ENCODE measurements at regions not wholly inside any gene's neighbourhood (a gene's known extent, or its start where the extent isn't known, plus 50 kb on each side); places are given as distances from the start of the nearest gene placed in this dataset.

GRCh38 chr3:43175541-43175940 is 69.7 kb upstream of the POMGNT2 start:
- Histone ChIP-seq H2BK15ac (ENCODE audit: low read depth, low read length) (no peak overlapping the region; the same call in 2 of the 3 replicates), H3K9me1 (ENCODE audit: insufficient read depth, low read length) (peaks cover 19% of the 10 kb centered on the region), H4K5ac (ENCODE audit: low read depth, low read length) (no peak overlapping the region), H2AK5ac (ENCODE audit: low read depth, low read length) (peak overlapping the region; percentile 71), H4K91ac (ENCODE audit: insufficient read depth, low read depth, low read length) (no peak overlapping the region; the same call in 1 of the 2 replicates), H3K56ac (ENCODE audit: extremely low read depth, insufficient read depth, low read length) (no peak overlapping the region), H3K14ac (replicated peaks; ENCODE audit: low read depth, low read length) (peak overlapping the region; percentile 31), H2AFZ (replicated peaks; ENCODE audit: low read length, poor library complexity) (peak overlapping the region; percentile 60), H2BK5ac (ENCODE audit: low read depth, low read length, poor library complexity, severe bottlenecking) (no peak overlapping the region), H4K8ac (ENCODE audit: low read depth in 2 of 2, low read length in 2 of 2) (peak overlapping the region in 1 of 2 experiments; percentile 32; a peak in 1 of 4 replicates), H3K4ac (ENCODE audit: low read depth, low read length) (peak overlapping the region; percentile 9; the same call in 1 of the 2 replicates), H2BK20ac (ENCODE audit: low read depth, low read length) (no peak overlapping the region; the same call in 1 of the 2 replicates), H3K23ac (ENCODE audit: low read depth, low read length) (no peak overlapping the region), H4K20me1 (ENCODE audit: insufficient read depth, low read length) (no peaks in the 10 kb centered on the region), H3K79me1 (ENCODE audit: low read depth in 1 of 2, low read length in 2 of 2) (peaks cover 0 to 12% of the 10 kb centered on the region in 2 experiments; a peak in 2 of 4 replicates), H3K9ac (ENCODE audit: low read depth, low read length) (no peak overlapping the region), H3K4me3 (ENCODE audit: insufficient read depth, low read depth, low read length) (no peak overlapping the region), H3K18ac (ENCODE audit: low read depth, low read length) (no peak overlapping the region), H3K9me3 (ENCODE audit: control insufficient read depth, insufficient read depth, low read length) (peaks cover 3% of the 10 kb centered on the region; the same call in 1 of the 2 replicates), H3K27me3 (ENCODE audit: control insufficient read depth, insufficient read depth, low read length) (no peaks in the 10 kb centered on the region), H3K4me2 (ENCODE audit: low read depth, low read length) (no peak overlapping the region), H3K36me3 (ENCODE audit: control insufficient read depth, insufficient read depth, low read length) (no peaks in the 10 kb centered on the region), H2AK9ac (replicated peaks; ENCODE audit: low read depth, low read length, poor library complexity) (peak overlapping the region; percentile 16), H3K4me1 (ENCODE audit: control insufficient read depth, insufficient read depth, low read length) (peaks cover 14% of the 10 kb centered on the region), H2BK120ac (ENCODE audit: low read depth, low read length) (peak overlapping the region; percentile 18; the same call in 1 of the 2 replicates), H3K27ac (ENCODE audit: insufficient read depth, low read length) (no peak overlapping the region)
- ATAC-seq (ENCODE audit: low read depth) (no peak), DNase-seq (no peak)
- in situ Hi-C loops (cut with MboI; ENCODE audit: low sequenced_read_pairs) (no loop called here), dilution Hi-C loops (cut with HindIII; ENCODE audit: low sequenced_read_pairs, unreplicated experiment) (no loop called here), intact Hi-C loops (cut with micrococcal nuclease) (no loop called here)
- TF ChIP-seq RCOR1 (IDR thresholded peaks at IDR 0.05; ENCODE audit: insufficient replicate concordance, low read length) (no peak), CEBPB (IDR thresholded peaks at IDR 0.05; ENCODE audit: low read depth, low read length) (no peak), MXI1 (IDR thresholded peaks at IDR 0.05; ENCODE audit: borderline replicate concordance, low read depth, low read length) (no peak), BHLHE40 (IDR thresholded peaks at IDR 0.05; ENCODE audit: low read depth, low read length) (no peak), FOS (IDR thresholded peaks at IDR 0.05; ENCODE audit: low read depth, low read length) (no peak), MAZ (IDR thresholded peaks at IDR 0.05; ENCODE audit: borderline replicate concordance, low read depth, low read length) (no peak), SMC3 (IDR thresholded peaks at IDR 0.05; ENCODE audit: low read depth, low read length) (no peak), RFX5 (IDR thresholded peaks at IDR 0.05; ENCODE audit: low read depth, low read length) (no peak), NFE2L2 (IDR thresholded peaks at IDR 0.05; ENCODE audit: low read depth, low read length) (no peak), RAD21 (IDR thresholded peaks at IDR 0.05; ENCODE audit: low read length) (no peak), MAFK (IDR thresholded peaks at IDR 0.05; ENCODE audit: low read depth, low read length) (no peak), CHD1 (IDR thresholded peaks at IDR 0.05; ENCODE audit: low read depth, low read length) (no peak), ELK1 (IDR thresholded peaks at IDR 0.05; ENCODE audit: borderline replicate concordance, low read depth, low read length) (no peak), POLR2A (IDR thresholded peaks at IDR 0.05; ENCODE audit: low read depth, low read length) (no peak)
- TF ChIP-seq, protein P1, sequence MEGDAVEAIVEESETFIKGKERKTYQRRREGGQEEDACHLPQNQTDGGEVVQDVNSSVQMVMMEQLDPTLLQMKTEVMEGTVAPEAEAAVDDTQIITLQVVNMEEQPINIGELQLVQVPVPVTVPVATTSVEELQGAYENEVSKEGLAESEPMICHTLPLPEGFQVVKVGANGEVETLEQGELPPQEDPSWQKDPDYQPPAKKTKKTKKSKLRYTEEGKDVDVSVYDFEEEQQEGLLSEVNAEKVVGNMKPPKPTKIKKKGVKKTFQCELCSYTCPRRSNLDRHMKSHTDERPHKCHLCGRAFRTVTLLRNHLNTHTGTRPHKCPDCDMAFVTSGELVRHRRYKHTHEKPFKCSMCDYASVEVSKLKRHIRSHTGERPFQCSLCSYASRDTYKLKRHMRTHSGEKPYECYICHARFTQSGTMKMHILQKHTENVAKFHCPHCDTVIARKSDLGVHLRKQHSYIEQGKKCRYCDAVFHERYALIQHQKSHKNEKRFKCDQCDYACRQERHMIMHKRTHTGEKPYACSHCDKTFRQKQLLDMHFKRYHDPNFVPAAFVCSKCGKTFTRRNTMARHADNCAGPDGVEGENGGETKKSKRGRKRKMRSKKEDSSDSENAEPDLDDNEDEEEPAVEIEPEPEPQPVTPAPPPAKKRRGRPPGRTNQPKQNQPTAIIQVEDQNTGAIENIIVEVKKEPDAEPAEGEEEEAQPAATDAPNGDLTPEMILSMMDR (conservative IDR thresholded peaks at IDR 0.05; ENCODE audit: low read depth, low read length): no peak
- TF ChIP-seq, protein P2, sequence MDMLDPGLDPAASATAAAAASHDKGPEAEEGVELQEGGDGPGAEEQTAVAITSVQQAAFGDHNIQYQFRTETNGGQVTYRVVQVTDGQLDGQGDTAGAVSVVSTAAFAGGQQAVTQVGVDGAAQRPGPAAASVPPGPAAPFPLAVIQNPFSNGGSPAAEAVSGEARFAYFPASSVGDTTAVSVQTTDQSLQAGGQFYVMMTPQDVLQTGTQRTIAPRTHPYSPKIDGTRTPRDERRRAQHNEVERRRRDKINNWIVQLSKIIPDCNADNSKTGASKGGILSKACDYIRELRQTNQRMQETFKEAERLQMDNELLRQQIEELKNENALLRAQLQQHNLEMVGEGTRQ (IDR thresholded peaks at IDR 0.05; ENCODE audit: low read depth, low read length): no peak
- 100% methylated on average over 1 of the region's 5 CpGs; no CpG with 5 or more reads in 1 of the 2 experiments for WGBS, 2 experiments (ENCODE audit: extremely low coverage in 2 of 2, insufficient read length in 1 of 2)
- BruUV-seq (replicated peaks): no TSS peak
- POLR2A ChIA-PET (ENCODE audit: unreplicated experiment): no interaction called here
- CTCF ChIA-PET: interaction anchor here (0.6 kb wide), 1 partner anchor 467 kb away, joined by 4 read pairs; no protein-coding TSS in a partner anchor

Measured in IMR-90 (cell line).